ENCODE measurements at regions not wholly inside any gene's neighbourhood (a gene's known extent, or its start where the extent isn't known, plus 50 kb on each side); places are given as distances from the start of the nearest gene placed in this dataset.

DNA sequence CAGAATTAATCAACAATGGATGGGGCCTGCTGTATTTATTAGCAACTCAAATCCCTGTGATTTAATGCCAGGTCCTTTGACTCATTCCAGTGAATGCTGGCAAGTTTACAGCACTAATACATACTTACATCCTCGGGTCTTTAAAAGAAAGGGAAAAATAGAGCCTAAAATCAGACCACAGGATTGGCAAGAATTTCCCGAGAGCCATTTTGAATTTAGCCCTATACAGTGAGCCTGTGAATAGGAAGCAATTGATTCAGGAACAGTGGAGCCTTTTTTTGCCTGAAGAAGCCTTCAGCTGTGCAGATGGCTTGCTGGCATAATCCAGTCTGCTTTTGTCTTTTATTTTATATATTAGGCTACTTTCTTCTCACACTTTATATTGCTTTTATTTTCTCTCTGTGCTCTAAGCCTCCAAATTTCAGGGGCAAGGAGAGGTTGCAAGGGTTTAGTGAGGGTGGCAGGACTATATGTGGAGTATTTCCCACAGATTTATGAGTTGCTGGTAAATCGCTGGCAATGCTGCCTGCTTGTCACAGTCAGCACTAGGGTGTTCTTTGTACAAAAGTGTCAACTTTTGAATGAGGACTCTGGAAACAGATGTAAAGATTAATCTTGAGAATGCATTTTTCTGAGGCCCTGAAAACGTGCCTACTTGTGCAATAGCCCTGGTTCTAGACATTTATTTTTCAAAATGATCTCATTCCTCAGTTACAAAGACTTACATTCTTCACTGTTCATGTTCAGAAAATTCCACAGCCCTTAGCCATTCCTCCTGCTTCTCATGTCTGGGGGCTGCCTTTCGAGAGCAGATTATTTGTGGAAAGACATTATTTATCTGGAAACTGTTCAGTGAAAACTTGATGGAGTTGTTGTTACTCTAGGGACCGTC lies 303.5 kb downstream of the SPRY1 start:
- peak overlapping the region in 9 of 10 donors; percentile 38 to 78 (median 73) for H3K27ac ChIP-seq
- no peaks in the 10 kb centered on the region for H3K27me3 ChIP-seq
- H3K4me3 ChIP-seq, result no peak overlapping the region
- H3K9me3 ChIP-seq, result peaks cover 0 to 8% (median 0%) of the 10 kb centered on the region in 11 donors
- no peaks in the 10 kb centered on the region for H3K36me3 ChIP-seq
- intact Hi-C loops (cut with DNase I), result loop anchor here in 1 of 10 donors (5.0 kb wide), 1 partner anchor 127 kb away; no protein-coding TSS in a partner anchor
- 49 to 53% methylated on average over 6 of the region's 6 CpGs for WGBS, 2 donors
- DNase-seq, result peak in 1 of 2 donors; percentile 13
- TF ChIP-seq, protein P1, sequence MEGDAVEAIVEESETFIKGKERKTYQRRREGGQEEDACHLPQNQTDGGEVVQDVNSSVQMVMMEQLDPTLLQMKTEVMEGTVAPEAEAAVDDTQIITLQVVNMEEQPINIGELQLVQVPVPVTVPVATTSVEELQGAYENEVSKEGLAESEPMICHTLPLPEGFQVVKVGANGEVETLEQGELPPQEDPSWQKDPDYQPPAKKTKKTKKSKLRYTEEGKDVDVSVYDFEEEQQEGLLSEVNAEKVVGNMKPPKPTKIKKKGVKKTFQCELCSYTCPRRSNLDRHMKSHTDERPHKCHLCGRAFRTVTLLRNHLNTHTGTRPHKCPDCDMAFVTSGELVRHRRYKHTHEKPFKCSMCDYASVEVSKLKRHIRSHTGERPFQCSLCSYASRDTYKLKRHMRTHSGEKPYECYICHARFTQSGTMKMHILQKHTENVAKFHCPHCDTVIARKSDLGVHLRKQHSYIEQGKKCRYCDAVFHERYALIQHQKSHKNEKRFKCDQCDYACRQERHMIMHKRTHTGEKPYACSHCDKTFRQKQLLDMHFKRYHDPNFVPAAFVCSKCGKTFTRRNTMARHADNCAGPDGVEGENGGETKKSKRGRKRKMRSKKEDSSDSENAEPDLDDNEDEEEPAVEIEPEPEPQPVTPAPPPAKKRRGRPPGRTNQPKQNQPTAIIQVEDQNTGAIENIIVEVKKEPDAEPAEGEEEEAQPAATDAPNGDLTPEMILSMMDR (IDR thresholded peaks at IDR 0.05), result no peak
- peaks cover 0 to 12% (median 6%) of the 10 kb centered on the region in 9 donors for H3K4me1 ChIP-seq
- peak in 7 of 8 donors; percentile 66 to 92 (median 83) for ATAC-seq

DNA sequence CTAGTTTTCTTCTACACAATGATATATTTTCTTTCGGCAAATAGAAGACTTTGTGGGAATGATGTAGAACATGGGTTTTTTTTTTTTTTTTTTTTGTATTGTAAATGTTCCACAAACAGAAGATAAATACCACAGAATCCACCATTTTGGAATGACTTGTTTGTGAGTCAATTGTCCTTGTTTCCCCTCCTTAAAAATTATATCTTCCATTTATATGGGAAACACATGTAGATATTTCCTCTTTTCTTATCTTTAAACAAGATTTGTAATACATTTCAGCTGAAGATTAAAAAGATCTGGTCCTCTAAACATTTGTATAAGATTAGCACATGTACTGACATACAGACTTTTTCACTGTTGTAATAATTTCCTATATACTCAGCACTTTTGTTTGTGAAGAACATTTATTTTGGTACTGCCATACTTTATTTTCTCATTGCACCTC lies 304.6 kb downstream of the SPRY1 start:
- Histone ChIP-seq H3K27me3 (no peaks in the 10 kb centered on the region), H3K27ac (peak overlapping the region in 7 of 10 donors; percentile 45 to 78 (median 73)), H3K36me3 (no peaks in the 10 kb centered on the region), H3K4me1 (peaks cover 0 to 12% (median 6%) of the 10 kb centered on the region in 9 donors), H3K9me3 (peaks cover 0 to 8% (median 0%) of the 10 kb centered on the region in 11 donors), H3K4me3 (no peak overlapping the region)
- TF ChIP-seq, protein P1 (IDR thresholded peaks at IDR 0.05), result no peak
- DNase-seq (no peak), ATAC-seq (no peak)
- WGBS, 2 donors, result 76 to 79% methylated on average over 1 of the region's 1 CpG
- intact Hi-C loops (cut with DNase I), result loop anchor here in 1 of 10 donors (5.0 kb wide), 1 partner anchor 126 kb away; no protein-coding TSS in a partner anchor

DNA sequence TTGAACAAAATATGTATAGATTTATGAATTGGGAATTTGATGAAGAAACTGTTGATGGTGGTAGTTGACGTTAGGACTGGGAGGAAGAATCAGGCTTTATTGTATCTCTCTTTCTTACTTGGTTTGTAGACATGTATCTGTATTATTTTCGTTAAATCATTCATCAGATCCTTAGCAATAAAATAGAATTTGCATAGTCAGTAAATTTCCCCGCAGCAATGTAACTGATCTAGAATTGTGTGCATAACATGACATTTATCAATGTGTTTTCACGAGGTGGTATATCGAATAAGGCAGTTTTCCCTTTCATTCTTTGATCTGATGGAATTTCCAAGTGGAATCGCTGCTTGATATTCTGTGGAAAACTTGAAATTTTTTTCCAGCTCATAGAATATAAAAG lies 308.8 kb downstream of the SPRY1 start:
- 81 to 90% methylated on average over 6 of the region's 6 CpGs for WGBS, 2 donors
- H3K4me3 ChIP-seq, result no peak overlapping the region
- peaks cover 0 to 1% (median 0%) of the 10 kb centered on the region in 9 donors for H3K4me1 ChIP-seq
- TF ChIP-seq, protein P1 (IDR thresholded peaks at IDR 0.05), result no peak
- H3K9me3 ChIP-seq, result peaks cover 0 to 29% (median 8%) of the 10 kb centered on the region in 11 donors
- intact Hi-C loops (cut with DNase I), result no loop called here
- H3K36me3 ChIP-seq, result no peaks in the 10 kb centered on the region
- H3K27ac ChIP-seq, result no peak overlapping the region
- ATAC-seq (no peak), DNase-seq (no peak)
- H3K27me3 ChIP-seq, result no peaks in the 10 kb centered on the region

DNA sequence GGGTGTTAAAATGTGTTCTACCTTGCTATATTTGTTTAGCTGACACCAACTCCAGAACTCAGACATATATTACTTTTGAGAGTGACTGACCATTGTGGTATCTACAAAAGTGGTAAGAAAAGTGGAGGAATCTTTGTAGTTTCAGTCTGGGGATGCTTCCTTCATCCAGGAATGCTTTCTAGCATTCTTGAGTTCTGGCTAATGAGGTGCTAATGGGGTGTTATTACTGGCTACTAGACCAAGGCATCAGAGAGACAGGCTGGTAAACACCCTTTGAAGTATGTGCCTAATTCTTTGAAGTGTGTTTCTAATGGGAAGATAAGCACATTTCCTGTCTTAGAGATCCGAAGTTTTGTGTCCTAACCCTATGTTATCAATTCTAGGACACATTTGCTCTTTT lies 310.4 kb downstream of the SPRY1 start:
- Histone ChIP-seq H3K4me1 (no peaks in the 10 kb centered on the region), H3K9me3 (peaks cover 0 to 29% (median 8%) of the 10 kb centered on the region in 11 donors), H3K27me3 (no peaks in the 10 kb centered on the region), H3K4me3 (no peak overlapping the region), H3K27ac (no peak overlapping the region), H3K36me3 (no peaks in the 10 kb centered on the region)
- TF ChIP-seq, protein P1 (IDR thresholded peaks at IDR 0.05), result no peak
- intact Hi-C loops (cut with DNase I), result no loop called here
- DNase-seq (no peak), ATAC-seq (no peak)
- 39 to 46% methylated on average over 1 of the region's 1 CpG for WGBS, 2 donors
